ENCODE measurements at regions not wholly inside any gene's neighbourhood (a gene's known extent, or its start where the extent isn't known, plus 50 kb on each side); places are given as distances from the start of the nearest gene placed in this dataset.

DNA sequence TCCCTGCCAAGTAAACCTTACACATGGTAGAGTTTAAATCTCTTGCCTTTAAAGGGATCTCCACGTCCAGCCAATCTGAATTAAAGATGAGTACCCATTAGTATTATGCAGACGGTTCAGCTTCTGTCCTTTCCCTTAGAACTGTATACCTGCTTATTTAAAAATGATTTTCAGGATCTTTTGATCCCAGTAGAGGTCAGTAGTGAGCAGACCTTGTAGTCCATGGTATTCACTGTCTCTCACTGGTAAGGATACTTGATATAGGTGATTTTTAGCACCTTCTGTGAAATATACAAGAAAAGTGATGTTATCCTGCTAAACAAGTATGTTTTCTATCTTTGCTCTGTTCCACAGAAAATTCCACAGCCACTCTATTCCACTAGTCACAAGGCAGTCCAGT lies 1211.6 kb upstream of the ADGRL4 start:
- no peaks in the 10 kb centered on the region for H3F3A ChIP-seq (ENCODE audit: insufficient read depth)
- no peaks in the 10 kb centered on the region for H3K79me2 ChIP-seq (ENCODE audit: insufficient read depth, low read length)
- H3K4me3 ChIP-seq (ENCODE audit: insufficient read depth, low read length, poor library complexity, severe bottlenecking), result no peak overlapping the region
- no peaks in the 10 kb centered on the region for H3K36me3 ChIP-seq (ENCODE audit: low read length)
- H4K20me1 ChIP-seq (ENCODE audit: low read depth, low read length), result no peaks in the 10 kb centered on the region
- no peak overlapping the region for H3K4me2 ChIP-seq (ENCODE audit: low read depth, low read length, poor library complexity, severe bottlenecking)
- H3K9ac ChIP-seq (ENCODE audit: low read length), result no peak overlapping the region
- no peaks in the 10 kb centered on the region for H3K27me3 ChIP-seq (ENCODE audit: low read length)
- TF ChIP-seq, protein P1, sequence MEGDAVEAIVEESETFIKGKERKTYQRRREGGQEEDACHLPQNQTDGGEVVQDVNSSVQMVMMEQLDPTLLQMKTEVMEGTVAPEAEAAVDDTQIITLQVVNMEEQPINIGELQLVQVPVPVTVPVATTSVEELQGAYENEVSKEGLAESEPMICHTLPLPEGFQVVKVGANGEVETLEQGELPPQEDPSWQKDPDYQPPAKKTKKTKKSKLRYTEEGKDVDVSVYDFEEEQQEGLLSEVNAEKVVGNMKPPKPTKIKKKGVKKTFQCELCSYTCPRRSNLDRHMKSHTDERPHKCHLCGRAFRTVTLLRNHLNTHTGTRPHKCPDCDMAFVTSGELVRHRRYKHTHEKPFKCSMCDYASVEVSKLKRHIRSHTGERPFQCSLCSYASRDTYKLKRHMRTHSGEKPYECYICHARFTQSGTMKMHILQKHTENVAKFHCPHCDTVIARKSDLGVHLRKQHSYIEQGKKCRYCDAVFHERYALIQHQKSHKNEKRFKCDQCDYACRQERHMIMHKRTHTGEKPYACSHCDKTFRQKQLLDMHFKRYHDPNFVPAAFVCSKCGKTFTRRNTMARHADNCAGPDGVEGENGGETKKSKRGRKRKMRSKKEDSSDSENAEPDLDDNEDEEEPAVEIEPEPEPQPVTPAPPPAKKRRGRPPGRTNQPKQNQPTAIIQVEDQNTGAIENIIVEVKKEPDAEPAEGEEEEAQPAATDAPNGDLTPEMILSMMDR (IDR thresholded peaks at IDR 0.05; ENCODE audit: insufficient read depth, low read length, poor library complexity, severe bottlenecking), result peak; percentile 65
- TF ChIP-seq EZH2phosphoT487 (conservative IDR thresholded peaks at IDR 0.05; ENCODE audit: low read length), result no peak
- no peaks in the 10 kb centered on the region for H3K9me3 ChIP-seq (ENCODE audit: insufficient read depth, low read length)
- H2AFZ ChIP-seq (ENCODE audit: low read depth, low read length, severe bottlenecking), result peak overlapping the region; percentile 25
- H3K27ac ChIP-seq (ENCODE audit: low read depth, low read length), result no peak overlapping the region
- H3K9me2 ChIP-seq (replicated peaks; ENCODE audit: insufficient read depth, low read length), result no peaks in the 10 kb centered on the region

DNA sequence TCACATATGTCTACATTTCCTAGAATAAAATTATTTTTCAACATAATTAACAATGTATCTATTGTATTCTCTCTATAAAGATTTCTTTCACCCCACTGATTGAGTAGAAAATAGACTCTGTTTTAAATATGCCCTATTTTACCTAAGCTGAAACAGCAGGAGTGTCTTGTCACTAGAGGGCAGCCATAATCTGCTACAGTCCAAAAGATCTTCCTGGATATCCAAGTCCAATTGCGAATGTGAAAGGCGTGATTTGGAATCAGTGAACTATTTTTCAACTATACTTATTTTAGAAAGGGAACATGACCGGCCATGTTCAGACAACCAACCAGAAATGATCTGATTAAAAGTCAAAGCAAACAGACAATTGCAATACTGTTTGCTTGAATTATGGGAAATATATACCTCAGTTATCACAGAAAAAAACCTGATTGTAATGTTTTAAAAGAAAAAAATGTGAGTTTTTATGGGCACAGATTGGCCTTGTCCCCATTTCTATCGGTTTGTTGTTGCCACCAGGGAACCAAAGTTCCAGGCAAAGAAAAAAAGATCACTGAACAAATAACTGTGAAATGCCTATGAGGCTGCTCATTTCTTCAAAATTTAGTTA lies 1211.0 kb upstream of the ADGRL4 start:
- Histone ChIP-seq H3F3A (ENCODE audit: insufficient read depth) (no peaks in the 10 kb centered on the region), H3K9me2 (replicated peaks; ENCODE audit: insufficient read depth, low read length) (no peaks in the 10 kb centered on the region), H3K27me3 (ENCODE audit: low read length) (no peaks in the 10 kb centered on the region), H3K9me3 (ENCODE audit: insufficient read depth, low read length) (no peaks in the 10 kb centered on the region), H4K20me1 (ENCODE audit: low read depth, low read length) (no peaks in the 10 kb centered on the region), H3K4me3 (ENCODE audit: insufficient read depth, low read length, poor library complexity, severe bottlenecking) (no peak overlapping the region), H3K9ac (ENCODE audit: low read length) (no peak overlapping the region), H3K79me2 (ENCODE audit: insufficient read depth, low read length) (no peaks in the 10 kb centered on the region), H3K27ac (ENCODE audit: low read depth, low read length) (no peak overlapping the region), H3K36me3 (ENCODE audit: low read length) (no peaks in the 10 kb centered on the region), H2AFZ (ENCODE audit: low read depth, low read length, severe bottlenecking) (peak overlapping the region; percentile 25), H3K4me2 (ENCODE audit: low read depth, low read length, poor library complexity, severe bottlenecking) (no peak overlapping the region)
- TF ChIP-seq, protein P1 (IDR thresholded peaks at IDR 0.05; ENCODE audit: insufficient read depth, low read length, poor library complexity, severe bottlenecking), result peak; percentile 51
- no peak for TF ChIP-seq EZH2phosphoT487 (conservative IDR thresholded peaks at IDR 0.05; ENCODE audit: low read length)

DNA sequence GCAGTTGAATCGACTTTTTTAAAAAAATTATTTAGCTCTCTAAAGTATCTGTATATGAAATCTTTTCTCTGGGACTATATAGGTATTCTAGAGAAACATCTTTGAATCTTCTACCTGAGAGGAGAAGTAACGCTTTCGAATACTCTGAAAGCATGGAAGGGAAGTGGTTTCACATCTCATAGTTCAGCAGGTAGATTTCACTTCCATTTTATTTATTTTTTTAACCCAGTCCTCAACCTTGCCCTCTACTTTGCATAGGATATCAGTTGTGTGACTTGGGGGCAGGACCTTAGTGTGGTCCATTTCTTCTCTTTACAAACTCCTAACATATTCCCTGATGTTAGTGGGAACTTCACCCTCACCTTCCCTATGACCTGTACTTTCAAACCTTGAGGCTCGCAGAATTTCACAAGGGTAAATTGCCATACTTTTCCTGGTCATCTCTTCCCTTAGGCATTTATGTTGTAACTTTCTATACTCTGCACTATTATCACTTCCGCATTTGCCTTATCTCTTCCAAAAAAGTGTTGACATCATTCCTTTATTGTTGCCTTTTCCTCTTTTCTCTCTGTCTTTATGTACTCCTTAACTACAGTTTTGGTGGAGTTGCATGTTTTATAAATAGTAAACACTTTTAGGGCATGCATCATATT lies 1208.5 kb upstream of the ADGRL4 start:
- Histone ChIP-seq H3K27ac (ENCODE audit: low read depth, low read length) (no peak overlapping the region), H3K4me2 (ENCODE audit: low read depth, low read length, poor library complexity, severe bottlenecking) (no peak overlapping the region)

More for the DNA sequence above, 1208.5 kb upstream of the ADGRL4 start:
- no peaks in the 10 kb centered on the region for H3K36me3 ChIP-seq (ENCODE audit: low read length)
- H3K79me2 ChIP-seq (ENCODE audit: insufficient read depth, low read length), result no peaks in the 10 kb centered on the region
- TF ChIP-seq EZH2phosphoT487 (conservative IDR thresholded peaks at IDR 0.05; ENCODE audit: low read length), result no peak
- TF ChIP-seq, protein P1 (IDR thresholded peaks at IDR 0.05; ENCODE audit: insufficient read depth, low read length, poor library complexity, severe bottlenecking), result no peak
- H3K9me2 ChIP-seq (replicated peaks; ENCODE audit: insufficient read depth, low read length), result no peaks in the 10 kb centered on the region
- no peaks in the 10 kb centered on the region for H3F3A ChIP-seq (ENCODE audit: insufficient read depth)
- no peak overlapping the region for H2AFZ ChIP-seq (ENCODE audit: low read depth, low read length, severe bottlenecking)
- H4K20me1 ChIP-seq (ENCODE audit: low read depth, low read length), result no peaks in the 10 kb centered on the region
- no peak overlapping the region for H3K9ac ChIP-seq (ENCODE audit: low read length)
- H3K4me3 ChIP-seq (ENCODE audit: insufficient read depth, low read length, poor library complexity, severe bottlenecking), result no peak overlapping the region
- H3K27me3 ChIP-seq (ENCODE audit: low read length), result no peaks in the 10 kb centered on the region
- H3K9me3 ChIP-seq (ENCODE audit: insufficient read depth, low read length), result no peaks in the 10 kb centered on the region

All from SU-DHL-6 (cell line).